Colonic mucosa (tissue), 4 donors: ENCODE measurements at regions not wholly inside any gene's neighbourhood (a gene's known extent, or its start where the extent isn't known, plus 50 kb on each side); places are given as distances from the start of the nearest gene placed in this dataset.

Experiments
- DNase-seq: peaks from one replicate; pipeline ENCODE4 v3.0.0-alpha.2; 2020
- H3K27ac ChIP-seq: fragments of 200-600 bp; one replicate; pipeline ENCODE4 v1.8.0; 2021
- H3K27me3 ChIP-seq: fragments of 200-600 bp; one replicate; pipeline ENCODE4 v1.8.0; 2021
- H3K36me3 ChIP-seq: fragments of 200-600 bp; one replicate; pipeline ENCODE4 v1.8.0; 2021
- H3K4me1 ChIP-seq: fragments of 200-600 bp; one replicate; pipeline ENCODE4 v1.8.0; 2021; ENCODE audit warnings: mild to moderate bottlenecking
- H3K4me3 ChIP-seq: fragments of 200-600 bp; one replicate; pipeline ENCODE4 v1.8.0; 2021
- H3K9ac ChIP-seq, 2 donors: one replicate each; pipeline ENCODE4 v1.7.0; 2013; ENCODE audit warnings: control low read depth in 2 of 2, low read depth in 2 of 2, low read length in 2 of 2
- H3K9me3 ChIP-seq: fragments of 200-600 bp; one replicate; pipeline ENCODE4 v1.8.0; 2021
- CTCF ChIP-seq: fragments of 200-600 bp; IDR thresholded peaks from one replicate; pipeline ENCODE4 v1.8.0; 2022; ENCODE audit warnings: antibody characterized with exemption, mild to moderate bottlenecking
- intact Hi-C: fragments of 100-400 bp; cut with DNase I; formaldehyde crosslinking; loops from one replicate; pipeline ENCODE4 v1.14.1; 2022
- donor health status: healthy.
- donor health status: DM: no; HTN: no; CAD: no.
- donor health status: DM: no; HTN: no; CAD: no.

GRCh38 chr1:98081944-98082343 lies 161.1 kb upstream of the DPYD start:
- no peak for DNase-seq
- no peaks in the 10 kb centered on the region for H3K9me3 ChIP-seq
- no peak overlapping the region for H3K27ac ChIP-seq
- H3K9ac ChIP-seq: no peak overlapping the region
- TF ChIP-seq CTCF: no peak
- no peaks in the 10 kb centered on the region for H3K4me1 ChIP-seq
- no peaks in the 10 kb centered on the region for H3K27me3 ChIP-seq
- intact Hi-C loops: no loop called here
- no peak overlapping the region for H3K4me3 ChIP-seq
- H3K36me3 ChIP-seq: no peaks in the 10 kb centered on the region

GRCh38 chr1:98078596-98078995 lies 157.8 kb upstream of the DPYD start:
- H3K27ac ChIP-seq: no peak overlapping the region
- no peaks in the 10 kb centered on the region for H3K9me3 ChIP-seq
- no peaks in the 10 kb centered on the region for H3K4me1 ChIP-seq
- intact Hi-C loops: no loop called here
- no peak overlapping the region for H3K4me3 ChIP-seq
- no peaks in the 10 kb centered on the region for H3K36me3 ChIP-seq
- no peak overlapping the region for H3K9ac ChIP-seq
- DNase-seq: no peak
- no peak for TF ChIP-seq CTCF
- H3K27me3 ChIP-seq: no peaks in the 10 kb centered on the region

GRCh38 chr1:98077691-98078090 lies 156.9 kb upstream of the DPYD start:
- H3K4me3 ChIP-seq: no peak overlapping the region
- H3K27me3 ChIP-seq: no peaks in the 10 kb centered on the region
- intact Hi-C loops: no loop called here
- no peaks in the 10 kb centered on the region for H3K36me3 ChIP-seq
- no peak for TF ChIP-seq CTCF
- H3K9me3 ChIP-seq: no peaks in the 10 kb centered on the region
- no peak for DNase-seq
- no peak overlapping the region for H3K27ac ChIP-seq
- no peaks in the 10 kb centered on the region for H3K4me1 ChIP-seq
- H3K9ac ChIP-seq: no peak overlapping the region

GRCh38 chr1:98075626-98076025 lies 154.8 kb upstream of the DPYD start:
- no peaks in the 10 kb centered on the region for H3K9me3 ChIP-seq
- H3K27ac ChIP-seq: no peak overlapping the region
- no peaks in the 10 kb centered on the region for H3K27me3 ChIP-seq
- DNase-seq: no peak
- H3K9ac ChIP-seq: no peak overlapping the region
- no peaks in the 10 kb centered on the region for H3K36me3 ChIP-seq
- intact Hi-C loops: no loop called here
- no peak for TF ChIP-seq CTCF
- no peak overlapping the region for H3K4me3 ChIP-seq
- H3K4me1 ChIP-seq: no peaks in the 10 kb centered on the region

GRCh38 chr1:98073823-98074222 lies 153.0 kb upstream of the DPYD start:
- H3K36me3 ChIP-seq: no peaks in the 10 kb centered on the region
- no peak overlapping the region for H3K9ac ChIP-seq
- no peak for DNase-seq
- no peak for TF ChIP-seq CTCF
- H3K4me3 ChIP-seq: no peak overlapping the region
- H3K9me3 ChIP-seq: no peaks in the 10 kb centered on the region
- intact Hi-C loops: no loop called here
- H3K27me3 ChIP-seq: no peaks in the 10 kb centered on the region
- no peaks in the 10 kb centered on the region for H3K4me1 ChIP-seq
- H3K27ac ChIP-seq: no peak overlapping the region

- no peak overlapping the region for H3K9ac ChIP-seq
- no peak overlapping the region for H3K27ac ChIP-seq
- no peak overlapping the region for H3K4me3 ChIP-seq
- no peak for TF ChIP-seq CTCF
- no peak for DNase-seq
- no peaks in the 10 kb centered on the region for H3K9me3 ChIP-seq
- H3K36me3 ChIP-seq: no peaks in the 10 kb centered on the region
- H3K4me1 ChIP-seq: no peaks in the 10 kb centered on the region
- intact Hi-C loops: no loop called here
- no peaks in the 10 kb centered on the region for H3K27me3 ChIP-seq
These were observed 152.3 kb upstream of the DPYD start for GRCh38 chr1:98073106-98073505.
